ENCODE measurements at regions not wholly inside any gene's neighbourhood (a gene's known extent, or its start where the extent isn't known, plus 50 kb on each side); places are given as distances from the start of the nearest gene placed in this dataset.

GRCh38 chr10:60728056-60728455, 50.2 kb upstream of the CDK1 start:
- no peak for DNase-seq

DNA sequence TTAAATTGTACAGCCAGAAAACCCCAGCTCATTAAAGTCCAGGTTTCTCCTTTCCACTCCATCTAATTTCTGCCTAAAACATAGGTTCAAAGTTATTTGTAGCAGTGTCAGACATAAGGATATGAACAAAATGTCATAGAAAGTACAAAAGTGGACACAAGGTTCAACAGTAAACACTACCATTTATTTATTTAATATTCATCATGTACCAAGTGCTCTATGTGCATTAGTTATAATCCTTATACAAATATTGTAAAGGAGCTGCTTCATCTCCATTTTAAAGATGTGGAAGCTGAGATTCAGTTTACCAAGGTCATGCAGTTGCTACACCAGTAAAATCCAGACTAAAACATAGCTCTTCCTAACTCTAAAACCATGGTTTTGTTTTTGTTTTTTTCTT, 52.0 kb upstream of the CDK1 start:
- DNase-seq, result no peak

DNA sequence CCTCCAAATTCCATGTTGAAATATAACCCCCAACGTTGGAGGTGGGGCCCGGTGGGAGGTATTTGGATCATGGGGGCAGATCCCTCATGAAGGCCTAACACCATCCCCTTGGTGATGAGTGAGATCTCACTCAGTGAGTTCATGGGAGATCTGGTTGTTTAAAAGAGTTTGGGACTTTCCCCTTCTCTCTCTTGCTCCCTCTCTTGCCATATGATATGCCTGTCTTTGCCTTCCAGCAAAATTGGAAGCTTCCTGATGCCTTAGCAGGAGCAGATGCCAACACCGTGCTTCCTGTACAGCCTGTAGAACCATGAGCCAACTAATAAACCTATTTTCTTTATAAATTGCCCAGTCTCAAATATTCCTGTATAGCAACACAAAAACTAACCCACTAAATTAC, 55.7 kb upstream of the CDK1 start:
- DNase-seq, result no peak

DNA sequence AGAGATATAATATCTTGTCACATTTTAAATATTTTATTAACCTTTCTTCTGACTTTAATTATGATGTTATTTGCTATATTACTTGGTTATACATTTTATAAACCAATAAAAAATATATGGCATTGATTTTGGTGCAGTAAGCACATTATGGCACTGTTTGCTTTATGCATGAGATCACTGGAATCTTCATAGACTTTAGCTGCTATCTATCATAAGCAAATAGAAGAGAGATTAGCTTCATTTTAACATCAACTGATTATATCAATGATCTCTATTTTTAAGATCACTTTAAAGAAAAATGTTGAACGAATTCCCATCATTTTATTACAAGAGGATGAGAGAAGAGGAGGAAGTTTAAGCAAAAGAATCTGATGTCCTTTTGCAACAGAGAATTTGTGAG, 58.6 kb upstream of the CDK1 start:
- no peak for DNase-seq

GRCh38 chr10:60718886-60719285, 59.4 kb upstream of the CDK1 start:
- DNase-seq, result no peak

GRCh38 chr10:60717852-60718251, 60.4 kb upstream of the CDK1 start:
- no peak for DNase-seq

GRCh38 chr10:60714233-60714632, 64.0 kb upstream of the CDK1 start:
- no peak for DNase-seq

GRCh38 chr10:60711496-60711895, 66.8 kb upstream of the CDK1 start:
- no peak for DNase-seq

DNA sequence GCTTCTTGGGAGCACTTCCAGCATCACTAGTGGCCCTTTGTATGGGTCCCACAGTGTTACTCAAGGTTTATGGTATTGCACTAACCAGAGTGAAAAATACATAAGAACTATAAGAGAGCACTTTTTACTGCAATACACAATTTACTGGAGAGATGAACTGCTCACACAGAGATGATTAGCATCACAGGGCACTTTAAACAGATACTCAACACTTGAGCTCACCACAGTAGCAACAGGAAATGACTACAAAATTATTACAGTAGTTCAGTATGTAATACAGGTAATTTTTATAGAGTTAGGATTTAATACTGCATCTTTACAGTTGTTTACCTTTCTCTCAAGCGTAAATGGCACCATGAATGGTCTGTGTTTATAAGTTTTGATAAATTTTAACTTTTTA, 68.2 kb upstream of the CDK1 start:
- DNase-seq, result no peak

DNA sequence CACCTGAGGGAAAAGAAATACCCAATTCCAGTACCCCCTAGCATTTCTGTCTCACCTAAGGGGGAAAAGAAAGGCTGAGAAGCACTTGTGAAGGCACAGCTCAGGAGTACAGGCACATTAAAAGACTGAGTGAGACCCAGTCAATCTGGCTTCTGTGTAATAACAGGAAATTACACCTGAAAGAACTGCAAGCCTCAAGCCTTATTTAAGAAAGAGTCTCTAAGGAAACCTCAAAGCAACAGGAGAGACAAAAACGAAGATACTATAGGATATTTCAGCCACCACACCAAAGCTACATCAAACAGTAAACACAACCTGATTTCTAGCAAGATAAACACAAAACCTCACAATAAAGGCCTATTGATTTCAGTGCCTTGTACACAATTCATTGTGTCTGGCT, 69.6 kb upstream of the CDK1 start:
- DNase-seq, result no peak

DNA sequence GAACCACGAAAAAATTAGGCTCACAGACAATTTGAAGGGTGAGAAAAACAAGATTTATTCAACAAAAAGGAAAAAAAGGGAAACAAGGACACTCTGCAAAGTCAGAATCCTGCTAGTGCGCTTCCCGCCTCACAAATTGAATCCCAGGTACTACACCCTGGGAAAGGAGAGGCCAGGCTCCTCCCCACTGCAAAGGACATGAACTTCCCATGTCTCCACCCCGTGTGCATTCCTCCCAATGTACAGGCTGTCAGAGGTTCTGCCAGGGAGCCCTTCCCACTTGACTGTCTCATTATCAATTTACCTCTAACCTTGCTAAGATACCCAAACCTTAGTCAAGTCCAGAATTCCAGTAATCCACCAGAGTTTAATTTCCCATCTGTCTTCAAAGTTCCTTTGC, 70.4 kb upstream of the CDK1 start:
- DNase-seq, result no peak

DNA sequence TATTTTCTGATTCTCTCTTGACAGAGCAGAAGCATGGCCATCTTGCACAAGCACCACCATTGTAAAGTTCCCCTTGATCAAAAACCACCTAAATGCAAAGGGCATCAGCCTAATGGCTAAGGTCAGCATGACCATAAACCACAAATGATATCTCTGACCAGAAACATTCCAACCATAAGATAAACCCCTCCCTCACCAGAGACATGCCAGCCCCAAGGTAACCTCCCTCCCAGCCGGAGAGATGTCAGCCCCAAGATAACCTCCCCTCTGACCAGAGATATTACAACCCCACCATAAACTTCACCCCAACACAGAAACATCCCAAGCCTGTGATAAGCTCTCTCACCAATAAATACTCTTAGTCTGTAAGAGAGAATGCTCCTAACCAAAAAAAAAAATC, 72.1 kb upstream of the CDK1 start:
- DNase-seq, result no peak

- DNase-seq, result no peak
These were observed 72.9 kb upstream of the CDK1 start for GRCh38 chr10:60705376-60705775.

- no peak for DNase-seq
These were observed 73.8 kb upstream of the CDK1 start for GRCh38 chr10:60704471-60704870.

DNA sequence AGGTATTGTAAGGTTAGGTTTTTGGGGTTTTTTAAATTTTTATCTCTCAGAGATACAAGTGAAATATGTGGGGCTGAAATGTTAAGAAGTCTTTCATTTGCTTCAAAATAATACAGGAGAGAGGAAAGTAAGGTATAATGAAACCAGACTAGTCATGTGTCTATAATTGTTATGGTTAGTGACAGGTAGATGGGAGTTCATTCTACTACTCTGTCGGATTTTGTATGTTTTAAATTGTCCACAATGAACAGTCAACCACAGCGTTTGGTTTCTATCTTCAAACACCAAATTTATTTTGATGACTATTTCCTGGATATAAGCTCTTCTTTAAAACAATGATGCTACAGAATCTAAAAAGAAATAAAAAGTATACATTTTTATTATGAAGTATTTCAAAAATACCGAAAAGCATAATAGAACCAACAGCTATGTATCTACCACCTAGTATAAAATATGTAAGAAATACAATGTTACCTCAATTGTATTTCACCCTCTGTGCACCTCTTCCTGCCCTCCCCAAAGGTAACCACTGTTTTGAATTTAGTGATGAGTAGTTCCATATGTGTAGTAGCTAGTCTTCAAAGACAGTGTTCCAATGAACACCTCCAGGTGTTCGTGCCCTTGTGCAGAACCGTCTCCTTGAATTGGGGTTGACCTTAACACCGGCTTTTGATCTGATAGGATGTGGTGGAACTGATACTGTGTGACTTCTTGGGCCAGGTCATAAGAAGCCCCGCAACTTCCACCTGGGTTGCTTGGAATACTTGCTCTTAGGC, 74.8 kb upstream of the CDK1 start:
- no peak for DNase-seq

- DNase-seq, result no peak
These were observed 90.6 kb upstream of the CDK1 start for GRCh38 chr10:60687679-60688078.

- no peak for DNase-seq
These were observed 94.2 kb upstream of the CDK1 start for GRCh38 chr10:60684091-60684490.

GRCh38 chr10:60681103-60681502, 97.2 kb upstream of the CDK1 start:
- DNase-seq, result no peak

- DNase-seq, result no peak
These were observed 98.8 kb upstream of the CDK1 start for GRCh38 chr10:60679388-60679990.

DNA sequence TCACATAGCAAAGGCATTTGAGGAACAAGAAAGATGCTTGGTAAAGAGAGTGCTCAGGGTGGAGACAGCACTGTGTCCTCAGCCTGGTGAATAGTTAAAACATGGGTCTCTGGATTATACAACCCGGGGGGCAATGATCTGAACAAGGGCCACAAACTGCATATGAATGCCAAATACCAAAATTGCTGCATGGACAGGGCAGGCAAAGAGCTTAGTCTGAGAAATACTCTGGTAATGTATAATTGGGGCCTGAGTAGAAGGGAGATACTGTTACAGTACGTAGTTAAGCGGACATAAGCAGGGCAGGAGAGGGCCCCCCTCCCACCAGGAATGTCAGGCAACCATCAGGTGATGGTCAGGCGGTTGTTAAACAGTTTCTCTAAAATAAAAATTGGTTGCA, 99.3 kb upstream of the CDK1 start:
- no peak for DNase-seq

- DNase-seq, result no peak
These were observed 100.6 kb upstream of the CDK1 start for GRCh38 chr10:60677531-60678129.

GRCh38 chr10:60675236-60675635, 103.0 kb upstream of the CDK1 start:
- DNase-seq, result no peak

DNA sequence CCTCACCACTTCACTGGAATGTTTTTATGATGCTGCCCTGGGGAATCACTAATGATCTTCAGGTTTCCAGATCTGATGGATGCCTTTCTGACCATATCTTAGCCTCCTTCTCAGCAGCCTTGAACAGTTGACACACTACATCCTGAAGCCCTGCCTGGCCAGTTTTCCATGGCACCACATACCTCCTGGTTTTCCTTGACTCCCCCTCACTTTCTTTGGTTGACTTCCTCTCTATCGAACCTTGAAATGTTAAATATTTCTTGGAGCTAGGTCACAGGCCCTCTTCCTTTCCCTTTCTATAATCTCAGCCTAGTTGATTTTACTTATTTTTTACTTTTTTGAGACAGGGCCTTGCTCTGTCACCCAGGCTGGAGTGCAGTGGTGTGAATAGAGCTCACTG, 108.8 kb upstream of the CDK1 start:
- no peak for DNase-seq

DNA sequence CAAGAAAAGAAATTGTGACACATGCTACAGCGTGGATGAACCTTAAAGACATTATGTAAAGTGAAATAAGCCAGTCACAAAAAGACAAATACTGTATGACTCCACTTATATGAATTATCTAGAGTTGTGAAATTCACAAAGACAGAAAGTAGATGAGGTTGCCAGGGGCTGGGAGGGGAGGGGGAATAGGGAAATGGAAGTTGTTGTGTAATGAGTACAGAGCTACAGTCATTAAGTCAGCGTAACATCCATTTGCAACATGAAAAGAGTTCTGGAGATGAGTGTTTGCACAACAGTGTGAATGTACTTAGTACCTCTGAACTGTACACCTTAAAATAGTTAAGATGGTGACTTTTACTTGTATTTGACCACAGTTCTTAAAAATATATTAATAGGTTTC, 112.1 kb upstream of the CDK1 start:
- no peak for DNase-seq

GRCh38 chr10:60664859-60665258, 113.4 kb upstream of the CDK1 start:
- DNase-seq, result no peak
